ENCODE measurements at regions not wholly inside any gene's neighbourhood (a gene's known extent, or its start where the extent isn't known, plus 50 kb on each side); places are given as distances from the start of the nearest gene placed in this dataset.

- no peaks in the 10 kb centered on the region for H3F3A ChIP-seq (ENCODE audit: low read length, unreplicated experiment)
- no peaks in the 10 kb centered on the region for H3K9me2 ChIP-seq (replicated peaks; ENCODE audit: low read length)
- no peaks in the 10 kb centered on the region for H3K79me2 ChIP-seq (ENCODE audit: low read length)
- H3K27ac ChIP-seq (ENCODE audit: low read length), result no peak overlapping the region
- H3K36me3 ChIP-seq (ENCODE audit: low read depth, low read length), result no peaks in the 10 kb centered on the region
- ATAC-seq (no peak), DNase-seq (no peak)
- H3K27me3 ChIP-seq (ENCODE audit: low read length), result peaks cover 61% of the 10 kb centered on the region
- H4K20me1 ChIP-seq (ENCODE audit: low read length), result no peaks in the 10 kb centered on the region
- no TSS peak for BruUV-seq (replicated peaks)
- CTCF ChIA-PET, result no interaction called here
- H3K9ac ChIP-seq (ENCODE audit: low read length), result no peak overlapping the region
- POLR2A ChIA-PET (ENCODE audit: unreplicated experiment), result no interaction called here
- no peak overlapping the region for H3K4me2 ChIP-seq (ENCODE audit: low read length)
- no peaks in the 10 kb centered on the region for H3K4me1 ChIP-seq (ENCODE audit: insufficient read depth, low read length)
- intact Hi-C loops (cut with micrococcal nuclease), result no loop called here
- H3K4me3 ChIP-seq (ENCODE audit: low read length), result no peak overlapping the region
- no peaks in the 10 kb centered on the region for H3K9me3 ChIP-seq (ENCODE audit: low read length)
- TF ChIP-seq EZH2phosphoT487 (IDR thresholded peaks at IDR 0.05; ENCODE audit: borderline replicate concordance, low read length), result no peak
- TF ChIP-seq, protein P1, sequence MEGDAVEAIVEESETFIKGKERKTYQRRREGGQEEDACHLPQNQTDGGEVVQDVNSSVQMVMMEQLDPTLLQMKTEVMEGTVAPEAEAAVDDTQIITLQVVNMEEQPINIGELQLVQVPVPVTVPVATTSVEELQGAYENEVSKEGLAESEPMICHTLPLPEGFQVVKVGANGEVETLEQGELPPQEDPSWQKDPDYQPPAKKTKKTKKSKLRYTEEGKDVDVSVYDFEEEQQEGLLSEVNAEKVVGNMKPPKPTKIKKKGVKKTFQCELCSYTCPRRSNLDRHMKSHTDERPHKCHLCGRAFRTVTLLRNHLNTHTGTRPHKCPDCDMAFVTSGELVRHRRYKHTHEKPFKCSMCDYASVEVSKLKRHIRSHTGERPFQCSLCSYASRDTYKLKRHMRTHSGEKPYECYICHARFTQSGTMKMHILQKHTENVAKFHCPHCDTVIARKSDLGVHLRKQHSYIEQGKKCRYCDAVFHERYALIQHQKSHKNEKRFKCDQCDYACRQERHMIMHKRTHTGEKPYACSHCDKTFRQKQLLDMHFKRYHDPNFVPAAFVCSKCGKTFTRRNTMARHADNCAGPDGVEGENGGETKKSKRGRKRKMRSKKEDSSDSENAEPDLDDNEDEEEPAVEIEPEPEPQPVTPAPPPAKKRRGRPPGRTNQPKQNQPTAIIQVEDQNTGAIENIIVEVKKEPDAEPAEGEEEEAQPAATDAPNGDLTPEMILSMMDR (conservative IDR thresholded peaks at IDR 0.05; ENCODE audit: low read depth, low read length), result no peak
- TF ChIP-seq EZH2 (IDR thresholded peaks at IDR 0.05; ENCODE audit: low read length, unreplicated experiment), result no peak
- H2AFZ ChIP-seq (ENCODE audit: low read length), result no peak overlapping the region
Measured at GRCh38 chr10:61097026-61097425, 153.0 kb upstream of the RHOBTB1 start.

DNA sequence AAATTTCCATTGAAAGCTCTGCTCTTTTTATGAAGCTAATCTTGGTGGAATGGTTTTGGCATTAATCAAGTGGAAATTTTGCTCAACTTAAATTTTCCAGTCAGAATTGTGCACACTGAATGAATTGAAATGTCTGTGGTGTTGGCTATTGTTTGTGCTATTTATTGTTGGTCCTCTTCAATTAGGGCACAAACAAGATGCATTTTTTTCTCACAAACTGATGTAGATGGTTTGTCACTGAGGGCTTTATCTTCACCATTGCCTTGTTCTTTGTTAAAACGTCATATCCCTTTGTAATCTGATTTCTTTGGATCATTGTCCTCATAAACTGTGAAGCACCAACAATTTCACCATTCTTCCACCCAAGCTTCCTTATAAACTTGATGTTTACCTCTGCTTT is 152.1 kb upstream of the RHOBTB1 start:
- Histone ChIP-seq H4K20me1 (ENCODE audit: low read length) (no peaks in the 10 kb centered on the region), H3K79me2 (ENCODE audit: low read length) (no peaks in the 10 kb centered on the region), H3K4me2 (ENCODE audit: low read length) (no peak overlapping the region), H3K4me3 (ENCODE audit: low read length) (no peak overlapping the region), H3K9ac (ENCODE audit: low read length) (no peak overlapping the region), H3K27ac (ENCODE audit: low read length) (no peak overlapping the region), H3K27me3 (ENCODE audit: low read length) (peaks cover 71% of the 10 kb centered on the region), H3F3A (ENCODE audit: low read length, unreplicated experiment) (no peaks in the 10 kb centered on the region), H2AFZ (ENCODE audit: low read length) (no peak overlapping the region), H3K9me3 (ENCODE audit: low read length) (no peaks in the 10 kb centered on the region), H3K4me1 (ENCODE audit: insufficient read depth, low read length) (no peaks in the 10 kb centered on the region), H3K9me2 (replicated peaks; ENCODE audit: low read length) (no peaks in the 10 kb centered on the region), H3K36me3 (ENCODE audit: low read depth, low read length) (no peaks in the 10 kb centered on the region)
- ChIA-PET CTCF (no interaction called here), POLR2A (ENCODE audit: unreplicated experiment) (no interaction called here)
- BruUV-seq (replicated peaks), result no TSS peak
- TF ChIP-seq EZH2phosphoT487 (IDR thresholded peaks at IDR 0.05; ENCODE audit: borderline replicate concordance, low read length) (no peak), EZH2 (IDR thresholded peaks at IDR 0.05; ENCODE audit: low read length, unreplicated experiment) (no peak)
- TF ChIP-seq, protein P1 (conservative IDR thresholded peaks at IDR 0.05; ENCODE audit: low read depth, low read length), result no peak
- intact Hi-C loops (cut with micrococcal nuclease), result no loop called here
- DNase-seq (no peak), ATAC-seq (no peak)

DNA sequence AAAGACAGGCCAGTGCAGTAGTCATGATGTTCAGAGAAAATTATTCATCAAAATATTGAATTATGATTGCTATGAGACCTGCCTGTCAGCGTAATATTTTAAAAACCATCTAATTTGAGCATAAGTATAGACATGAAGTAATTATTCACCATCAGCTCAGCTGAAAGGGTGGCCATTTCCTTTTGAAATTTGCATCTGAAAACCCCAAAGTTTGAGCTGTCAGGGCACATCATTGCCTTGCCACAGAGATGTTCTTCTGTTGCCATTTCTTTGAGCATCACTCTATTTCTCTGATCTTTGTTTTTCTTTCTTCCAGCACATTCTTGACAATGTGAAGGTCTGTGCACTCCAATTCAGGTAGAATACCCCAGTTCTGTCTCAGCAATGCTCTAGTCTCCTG is 147.5 kb upstream of the RHOBTB1 start:
- Histone ChIP-seq H3K9ac (ENCODE audit: low read length) (no peak overlapping the region), H3K79me2 (ENCODE audit: low read length) (no peaks in the 10 kb centered on the region), H3K4me3 (ENCODE audit: low read length) (no peak overlapping the region), H2AFZ (ENCODE audit: low read length) (no peak overlapping the region), H3K4me2 (ENCODE audit: low read length) (no peak overlapping the region), H3K4me1 (ENCODE audit: insufficient read depth, low read length) (no peaks in the 10 kb centered on the region), H4K20me1 (ENCODE audit: low read length) (no peaks in the 10 kb centered on the region), H3F3A (ENCODE audit: low read length, unreplicated experiment) (no peaks in the 10 kb centered on the region), H3K27ac (ENCODE audit: low read length) (no peak overlapping the region), H3K9me2 (replicated peaks; ENCODE audit: low read length) (no peaks in the 10 kb centered on the region), H3K27me3 (ENCODE audit: low read length) (peaks cover 67% of the 10 kb centered on the region), H3K36me3 (ENCODE audit: low read depth, low read length) (no peaks in the 10 kb centered on the region), H3K9me3 (ENCODE audit: low read length) (no peaks in the 10 kb centered on the region)
- TF ChIP-seq EZH2 (IDR thresholded peaks at IDR 0.05; ENCODE audit: low read length, unreplicated experiment), result no peak
- TF ChIP-seq, protein P1 (conservative IDR thresholded peaks at IDR 0.05; ENCODE audit: low read depth, low read length), result no peak
- TF ChIP-seq EZH2phosphoT487 (IDR thresholded peaks at IDR 0.05; ENCODE audit: borderline replicate concordance, low read length), result no peak
- intact Hi-C loops (cut with micrococcal nuclease), result no loop called here
- POLR2A ChIA-PET (ENCODE audit: unreplicated experiment), result no interaction called here
- no TSS peak for BruUV-seq (replicated peaks)
- CTCF ChIA-PET, result no interaction called here
- DNase-seq (no peak), ATAC-seq (no peak)
